PC-9 (cell line): ENCODE measurements at regions not wholly inside any gene's neighbourhood (a gene's known extent, or its start where the extent isn't known, plus 50 kb on each side); places are given as distances from the start of the nearest gene placed in this dataset.

Experiments
- BruUV-seq: library from RNA; stranded (reverse); fragments of 400-500 nt; replicated peaks from 2 replicates; lab custom pipeline; 2021; lab: Mats Ljungman, UMichigan
- CTCF ChIA-PET: fragments of 300-600 bp; sonication (Branson Sonifier 250); formaldehyde crosslinking; loops from one replicate; lab custom pipeline; 2022; ENCODE audit warnings: antibody characterized with exemption; lab: Charles Lee
- POLR2A ChIA-PET: fragments of 300-600 bp; sonication (Branson Sonifier 250); formaldehyde crosslinking; loops from one replicate; lab custom pipeline; 2022; ENCODE audit warnings: antibody characterized with exemption; ENCODE audit not compliant: unreplicated experiment; lab: Charles Lee
- DNase-seq, 2 experiments: peaks; one replicate each; pipeline versions ENCODE4 v3.0.0 to v3.0.0-alpha.2; 2015 to 2022; ENCODE audit warnings: mixed read lengths in 1 of 2
- H2AFZ ChIP-seq: fragments of 200-600 bp; sonication (generic); 2 replicates; pipeline ENCODE4 v1.8.1; 2017; ENCODE audit warnings: antibody characterized with exemption
- H3F3A ChIP-seq: fragments of 200-600 bp; sonication (generic); 2 replicates; pipeline ENCODE4 v1.8.1; 2017; ENCODE audit warnings: antibody characterized with exemption, mild to moderate bottlenecking, low read depth; ENCODE audit not compliant: insufficient read depth
- H3K27ac ChIP-seq: fragments of 200-600 bp; sonication (generic); 2 replicates; pipeline ENCODE4 v1.6.1; 2016; ENCODE audit warnings: mixed run types
- H3K27me3 ChIP-seq: fragments of 200-600 bp; sonication (generic); 2 replicates; pipeline ENCODE4 v1.6.1; 2016; ENCODE audit warnings: low read depth, mixed run types; ENCODE audit not compliant: insufficient read depth
- H3K36me3 ChIP-seq: fragments of 200-600 bp; sonication (generic); 2 replicates; pipeline ENCODE4 v1.6.1; 2016; ENCODE audit warnings: low read depth, mixed run types
- H3K4me1 ChIP-seq: fragments of 200-600 bp; sonication (generic); replicated peaks from 2 replicates; pipeline ENCODE4 v1.6.1; 2016; ENCODE audit warnings: mixed run types; ENCODE audit not compliant: insufficient read depth
- H3K4me2 ChIP-seq: fragments of 200-600 bp; sonication (generic); 2 replicates; pipeline ENCODE4 v1.6.1; 2017; ENCODE audit warnings: mixed run types
- H3K4me3 ChIP-seq: fragments of 200-600 bp; sonication (generic); 2 replicates; pipeline ENCODE4 v1.6.1; 2016; ENCODE audit warnings: mixed run types
- H3K79me2 ChIP-seq: fragments of 200-600 bp; sonication (generic); 2 replicates; pipeline ENCODE4 v1.6.1; 2017; ENCODE audit warnings: low read depth, mixed run types
- H3K9me2 ChIP-seq: fragments of 200-600 bp; sonication (generic); 2 replicates; pipeline ENCODE4 v1.8.1; 2017; ENCODE audit warnings: mild to moderate bottlenecking; ENCODE audit not compliant: insufficient read depth
- H3K9me3 ChIP-seq: fragments of 200-600 bp; sonication (generic); 2 replicates; pipeline ENCODE4 v1.8.1; 2016; ENCODE audit warnings: low read depth; ENCODE audit not compliant: insufficient read depth
- H4K20me1 ChIP-seq: fragments of 200-600 bp; sonication (generic); 2 replicates; pipeline ENCODE4 v1.8.1; 2017; ENCODE audit not compliant: insufficient read depth
- EZH2 ChIP-seq: fragments of 200-600 bp; sonication (generic); IDR thresholded peaks from 2 replicates; pipeline ENCODE4 v1.8.0; 2017; ENCODE audit warnings: antibody characterized with exemption, low read depth
- intact Hi-C: fragments of 100-400 bp; cut with micrococcal nuclease; formaldehyde crosslinking; loops from one replicate; pipeline ENCODE4 v1.10.0; 2022; ENCODE audit not compliant: unreplicated experiment
- TF ChIP-seq, protein P1 (sequence below): fragments of 200-600 bp; sonication (generic); conservative IDR thresholded peaks from 2 replicates; pipeline ENCODE4 v1.6.1; 2017; ENCODE audit warnings: mixed run types, antibody characterized with exemption, mild to moderate bottlenecking, moderate library complexity

DNA sequence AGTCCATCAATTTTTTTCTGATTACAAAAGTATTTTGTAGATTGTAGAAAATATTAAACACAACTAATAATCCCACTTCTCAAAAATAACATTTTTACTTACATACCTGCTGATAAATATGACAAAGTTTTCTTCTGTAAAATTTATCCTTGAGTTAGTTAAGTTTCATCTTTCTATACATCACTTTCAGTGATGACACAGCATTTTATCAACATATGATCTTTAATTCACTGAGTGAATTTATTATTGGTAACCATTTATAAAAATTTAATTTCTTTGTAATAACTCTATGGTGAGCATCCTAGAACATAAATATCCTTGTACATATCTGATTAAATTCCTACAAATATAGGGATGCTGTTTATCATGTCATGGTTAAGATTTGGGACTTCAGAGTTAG lies 385.0 kb upstream of the SLC35B3 start:
- Histone ChIP-seq H3K36me3 (no peaks in the 10 kb centered on the region), H3F3A (no peaks in the 10 kb centered on the region), H3K4me3 (no peak overlapping the region), H4K20me1 (no peaks in the 10 kb centered on the region), H2AFZ (no peak overlapping the region), H3K27me3 (no peaks in the 10 kb centered on the region), H3K9me2 (no peaks in the 10 kb centered on the region), H3K79me2 (no peaks in the 10 kb centered on the region), H3K4me2 (no peak overlapping the region), H3K9me3 (no peaks in the 10 kb centered on the region), H3K4me1 (no peaks in the 10 kb centered on the region), H3K27ac (no peak overlapping the region)
- TF ChIP-seq, protein P1, sequence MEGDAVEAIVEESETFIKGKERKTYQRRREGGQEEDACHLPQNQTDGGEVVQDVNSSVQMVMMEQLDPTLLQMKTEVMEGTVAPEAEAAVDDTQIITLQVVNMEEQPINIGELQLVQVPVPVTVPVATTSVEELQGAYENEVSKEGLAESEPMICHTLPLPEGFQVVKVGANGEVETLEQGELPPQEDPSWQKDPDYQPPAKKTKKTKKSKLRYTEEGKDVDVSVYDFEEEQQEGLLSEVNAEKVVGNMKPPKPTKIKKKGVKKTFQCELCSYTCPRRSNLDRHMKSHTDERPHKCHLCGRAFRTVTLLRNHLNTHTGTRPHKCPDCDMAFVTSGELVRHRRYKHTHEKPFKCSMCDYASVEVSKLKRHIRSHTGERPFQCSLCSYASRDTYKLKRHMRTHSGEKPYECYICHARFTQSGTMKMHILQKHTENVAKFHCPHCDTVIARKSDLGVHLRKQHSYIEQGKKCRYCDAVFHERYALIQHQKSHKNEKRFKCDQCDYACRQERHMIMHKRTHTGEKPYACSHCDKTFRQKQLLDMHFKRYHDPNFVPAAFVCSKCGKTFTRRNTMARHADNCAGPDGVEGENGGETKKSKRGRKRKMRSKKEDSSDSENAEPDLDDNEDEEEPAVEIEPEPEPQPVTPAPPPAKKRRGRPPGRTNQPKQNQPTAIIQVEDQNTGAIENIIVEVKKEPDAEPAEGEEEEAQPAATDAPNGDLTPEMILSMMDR = no peak
- TF ChIP-seq EZH2 = no peak
- ChIA-PET POLR2A (no interaction called here), CTCF (no interaction called here)
- intact Hi-C loops = no loop called here
- no peak for DNase-seq
- BruUV-seq = no TSS peak

DNA sequence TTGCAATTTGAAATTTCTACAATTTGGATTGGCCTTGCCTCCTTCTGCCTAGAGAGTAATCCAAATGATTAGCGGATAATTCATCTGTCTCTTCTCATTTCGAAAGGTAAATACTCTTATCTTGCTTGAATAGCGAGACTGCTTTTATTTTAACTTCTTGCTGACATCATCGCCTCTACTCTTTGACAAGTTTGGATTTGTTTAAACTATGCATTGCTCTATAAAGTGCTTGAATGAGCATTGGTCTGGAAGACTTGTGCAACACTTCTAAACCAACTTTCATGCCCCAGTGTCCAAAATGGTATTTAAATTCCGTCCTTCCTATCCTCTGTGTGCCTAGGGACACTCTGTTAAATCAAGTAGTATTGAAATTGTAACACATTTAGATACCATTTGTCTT lies 384.1 kb upstream of the SLC35B3 start:
- Histone ChIP-seq H3K36me3 (no peaks in the 10 kb centered on the region), H2AFZ (no peak overlapping the region), H3K4me2 (no peak overlapping the region), H3K79me2 (no peaks in the 10 kb centered on the region), H3K4me3 (no peak overlapping the region), H3K4me1 (no peaks in the 10 kb centered on the region), H4K20me1 (no peaks in the 10 kb centered on the region), H3K27ac (no peak overlapping the region), H3K9me3 (no peaks in the 10 kb centered on the region), H3F3A (no peaks in the 10 kb centered on the region), H3K9me2 (no peaks in the 10 kb centered on the region), H3K27me3 (no peaks in the 10 kb centered on the region)
- no peak for DNase-seq
- no peak for TF ChIP-seq EZH2
- TF ChIP-seq, protein P1 = no peak
- no TSS peak for BruUV-seq
- ChIA-PET POLR2A (no interaction called here), CTCF (no interaction called here)
- intact Hi-C loops = no loop called here

DNA sequence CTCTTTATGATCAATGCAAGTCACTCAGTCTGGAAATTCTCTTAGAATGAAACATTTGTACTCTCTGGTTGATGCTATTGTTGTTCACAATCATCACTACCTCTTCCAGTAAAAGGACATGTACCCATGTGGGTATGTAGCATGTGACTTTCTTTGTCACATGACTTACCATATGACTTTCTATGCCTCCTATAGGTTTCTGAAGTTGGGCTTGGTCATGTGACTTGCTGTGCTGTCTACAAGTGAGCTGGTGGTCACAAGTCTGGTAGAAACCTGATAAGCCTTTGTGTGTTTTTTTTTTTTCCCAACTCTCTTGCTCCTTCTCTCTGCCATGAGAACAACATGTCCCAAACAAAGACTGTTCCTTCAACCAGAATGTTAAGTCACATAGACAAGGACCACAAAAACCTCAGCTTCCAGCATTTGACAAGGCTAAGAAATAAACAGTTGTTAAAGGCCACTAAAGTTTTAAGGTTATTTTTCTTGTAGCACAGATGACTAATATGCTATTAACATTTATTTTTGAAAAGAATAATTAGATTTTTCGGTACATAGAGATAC lies 379.2 kb upstream of the SLC35B3 start:
- Histone ChIP-seq H3K27me3 (no peaks in the 10 kb centered on the region), H3K79me2 (no peaks in the 10 kb centered on the region), H3K4me3 (no peak overlapping the region), H3K4me2 (no peak overlapping the region), H2AFZ (no peak overlapping the region), H3K9me2 (no peaks in the 10 kb centered on the region), H4K20me1 (no peaks in the 10 kb centered on the region), H3K4me1 (no peaks in the 10 kb centered on the region), H3F3A (no peaks in the 10 kb centered on the region), H3K27ac (no peak overlapping the region), H3K36me3 (no peaks in the 10 kb centered on the region), H3K9me3 (no peaks in the 10 kb centered on the region)
- ChIA-PET POLR2A (no interaction called here), CTCF (no interaction called here)
- no peak for DNase-seq
- no peak for TF ChIP-seq EZH2
- TF ChIP-seq, protein P1 = no peak
- no TSS peak for BruUV-seq
- intact Hi-C loops = no loop called here
